ENCODE measurements at regions not wholly inside any gene's neighbourhood (a gene's known extent, or its start where the extent isn't known, plus 50 kb on each side); places are given as distances from the start of the nearest gene placed in this dataset.

GRCh38 chr18:30644158-30644557 is 398.4 kb downstream of the DSC3 start:
- TF ChIP-seq, protein P1, sequence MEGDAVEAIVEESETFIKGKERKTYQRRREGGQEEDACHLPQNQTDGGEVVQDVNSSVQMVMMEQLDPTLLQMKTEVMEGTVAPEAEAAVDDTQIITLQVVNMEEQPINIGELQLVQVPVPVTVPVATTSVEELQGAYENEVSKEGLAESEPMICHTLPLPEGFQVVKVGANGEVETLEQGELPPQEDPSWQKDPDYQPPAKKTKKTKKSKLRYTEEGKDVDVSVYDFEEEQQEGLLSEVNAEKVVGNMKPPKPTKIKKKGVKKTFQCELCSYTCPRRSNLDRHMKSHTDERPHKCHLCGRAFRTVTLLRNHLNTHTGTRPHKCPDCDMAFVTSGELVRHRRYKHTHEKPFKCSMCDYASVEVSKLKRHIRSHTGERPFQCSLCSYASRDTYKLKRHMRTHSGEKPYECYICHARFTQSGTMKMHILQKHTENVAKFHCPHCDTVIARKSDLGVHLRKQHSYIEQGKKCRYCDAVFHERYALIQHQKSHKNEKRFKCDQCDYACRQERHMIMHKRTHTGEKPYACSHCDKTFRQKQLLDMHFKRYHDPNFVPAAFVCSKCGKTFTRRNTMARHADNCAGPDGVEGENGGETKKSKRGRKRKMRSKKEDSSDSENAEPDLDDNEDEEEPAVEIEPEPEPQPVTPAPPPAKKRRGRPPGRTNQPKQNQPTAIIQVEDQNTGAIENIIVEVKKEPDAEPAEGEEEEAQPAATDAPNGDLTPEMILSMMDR (IDR thresholded peaks at IDR 0.05) = no peak
- TF ChIP-seq POLR2AphosphoS5 (IDR thresholded peaks at IDR 0.05; ENCODE audit: low read depth, low read length) (no peak), SIN3A (IDR thresholded peaks at IDR 0.05; ENCODE audit: borderline replicate concordance, insufficient read depth, low read depth, low read length) (no peak)
- TF ChIP-seq, protein P2, sequence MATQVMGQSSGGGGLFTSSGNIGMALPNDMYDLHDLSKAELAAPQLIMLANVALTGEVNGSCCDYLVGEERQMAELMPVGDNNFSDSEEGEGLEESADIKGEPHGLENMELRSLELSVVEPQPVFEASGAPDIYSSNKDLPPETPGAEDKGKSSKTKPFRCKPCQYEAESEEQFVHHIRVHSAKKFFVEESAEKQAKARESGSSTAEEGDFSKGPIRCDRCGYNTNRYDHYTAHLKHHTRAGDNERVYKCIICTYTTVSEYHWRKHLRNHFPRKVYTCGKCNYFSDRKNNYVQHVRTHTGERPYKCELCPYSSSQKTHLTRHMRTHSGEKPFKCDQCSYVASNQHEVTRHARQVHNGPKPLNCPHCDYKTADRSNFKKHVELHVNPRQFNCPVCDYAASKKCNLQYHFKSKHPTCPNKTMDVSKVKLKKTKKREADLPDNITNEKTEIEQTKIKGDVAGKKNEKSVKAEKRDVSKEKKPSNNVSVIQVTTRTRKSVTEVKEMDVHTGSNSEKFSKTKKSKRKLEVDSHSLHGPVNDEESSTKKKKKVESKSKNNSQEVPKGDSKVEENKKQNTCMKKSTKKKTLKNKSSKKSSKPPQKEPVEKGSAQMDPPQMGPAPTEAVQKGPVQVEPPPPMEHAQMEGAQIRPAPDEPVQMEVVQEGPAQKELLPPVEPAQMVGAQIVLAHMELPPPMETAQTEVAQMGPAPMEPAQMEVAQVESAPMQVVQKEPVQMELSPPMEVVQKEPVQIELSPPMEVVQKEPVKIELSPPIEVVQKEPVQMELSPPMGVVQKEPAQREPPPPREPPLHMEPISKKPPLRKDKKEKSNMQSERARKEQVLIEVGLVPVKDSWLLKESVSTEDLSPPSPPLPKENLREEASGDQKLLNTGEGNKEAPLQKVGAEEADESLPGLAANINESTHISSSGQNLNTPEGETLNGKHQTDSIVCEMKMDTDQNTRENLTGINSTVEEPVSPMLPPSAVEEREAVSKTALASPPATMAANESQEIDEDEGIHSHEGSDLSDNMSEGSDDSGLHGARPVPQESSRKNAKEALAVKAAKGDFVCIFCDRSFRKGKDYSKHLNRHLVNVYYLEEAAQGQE (IDR thresholded peaks at IDR 0.05; ENCODE audit: insufficient read depth in 1 of 2, low read depth in 2 of 2, low read length in 1 of 2) = no peak

Measured in Panc1 (cell line).